Embryonic facial prominence (tissue), 1 donor: ENCODE measurements at regions not wholly inside any gene's neighbourhood (a gene's known extent, or its start where the extent isn't known, plus 50 kb on each side); places are given as distances from the start of the nearest gene placed in this dataset.

Experiments used
- DNase-seq: peaks from one replicate; pipeline ENCODE4 v3.0.0-alpha.2; 2016; ENCODE audit errors: extremely low spot score

- no peak for DNase-seq
Observed at GRCh38 chr4:67234296-67234695, 311.0 kb downstream of the CENPC start.

GRCh38 chr4:67229148-67229547 lies 316.2 kb downstream of the CENPC start:
- DNase-seq: no peak

GRCh38 chr4:67220861-67221260 lies 324.4 kb downstream of the CENPC start:
- no peak for DNase-seq

- no peak for DNase-seq
Observed at GRCh38 chr4:67218883-67219282, 326.4 kb downstream of the CENPC start.

GRCh38 chr4:67207941-67208441 lies 337.3 kb downstream of the CENPC start:
- no peak for DNase-seq

- DNase-seq: no peak
Observed at GRCh38 chr4:67204441-67204840, 340.9 kb downstream of the CENPC start.

- no peak for DNase-seq
Observed at GRCh38 chr4:67201334-67201733, 344.0 kb downstream of the CENPC start.

GRCh38 chr4:67198727-67199126 lies 346.6 kb downstream of the CENPC start:
- no peak for DNase-seq

GRCh38 chr4:67167849-67168248 lies 377.5 kb downstream of the CENPC start:
- DNase-seq: no peak

- no peak for DNase-seq
Observed at GRCh38 chr4:67162690-67163089, 382.6 kb downstream of the CENPC start.

GRCh38 chr4:67161311-67161710 lies 384.0 kb downstream of the CENPC start:
- DNase-seq: no peak

GRCh38 chr4:67160394-67160793 lies 384.9 kb downstream of the CENPC start:
- no peak for DNase-seq

- no peak for DNase-seq
Observed at GRCh38 chr4:67158666-67159065, 386.6 kb downstream of the CENPC start.

- no peak for DNase-seq
Observed at GRCh38 chr4:67152976-67153375, 392.3 kb downstream of the CENPC start.

GRCh38 chr4:67151376-67152343 lies 393.6 kb downstream of the CENPC start:
- no peak for DNase-seq

- no peak for DNase-seq
Observed at GRCh38 chr4:67141586-67141985, 403.7 kb downstream of the CENPC start.

GRCh38 chr4:67134616-67135015 lies 410.7 kb downstream of the CENPC start:
- DNase-seq: no peak

GRCh38 chr4:67133162-67133561 lies 412.1 kb downstream of the CENPC start:
- no peak for DNase-seq

GRCh38 chr4:67131224-67131623 lies 414.1 kb downstream of the CENPC start:
- DNase-seq: no peak

- no peak for DNase-seq
Observed at GRCh38 chr4:67130411-67130810, 414.9 kb downstream of the CENPC start.

- no peak for DNase-seq
Observed at GRCh38 chr4:67126570-67126969, 418.7 kb downstream of the CENPC start.

GRCh38 chr4:67125636-67126514 lies 419.4 kb downstream of the CENPC start:
- no peak for DNase-seq
